Adipocyte (in vitro differentiated cells): ENCODE measurements at regions not wholly inside any gene's neighbourhood (a gene's known extent, or its start where the extent isn't known, plus 50 kb on each side); places are given as distances from the start of the nearest gene placed in this dataset.

ENCODE experiments used
- DNase-seq: peaks from one replicate; pipeline ENCODE4 v3.0.0-alpha.2; 2015; ENCODE audit warnings: low read depth
- H3K27me3 ChIP-seq: replicated peaks from 2 replicates; pipeline ENCODE4 v1.7.0; 2013; ENCODE audit warnings: mild to moderate bottlenecking, low read length, moderate library complexity; ENCODE audit not compliant: control insufficient read depth, insufficient read depth
- H3K36me3 ChIP-seq: 2 replicates; pipeline ENCODE4 v1.7.0; 2013; ENCODE audit warnings: low read length, mild to moderate bottlenecking, moderate library complexity; ENCODE audit not compliant: control insufficient read depth, insufficient read depth, severe bottlenecking
- H3K4me1 ChIP-seq: 2 replicates; pipeline ENCODE4 v1.7.0; 2013; ENCODE audit warnings: mild to moderate bottlenecking, low read length, moderate library complexity; ENCODE audit not compliant: control insufficient read depth, insufficient read depth
- H3K4me3 ChIP-seq: 2 replicates; pipeline ENCODE4 v1.7.0; 2013; ENCODE audit warnings: mild to moderate bottlenecking, low read length, moderate library complexity
- H3K9ac ChIP-seq: 2 replicates; pipeline ENCODE4 v1.7.0; 2013; ENCODE audit warnings: mild to moderate bottlenecking, low read length, moderate library complexity
- H3K9me3 ChIP-seq: 2 replicates; pipeline ENCODE4 v1.7.0; 2013; ENCODE audit warnings: mild to moderate bottlenecking, low read length, moderate library complexity; ENCODE audit not compliant: control insufficient read depth

- H3K9ac ChIP-seq = no peak overlapping the region
- peaks cover 16% of the 10 kb centered on the region for H3K4me1 ChIP-seq
- H3K9me3 ChIP-seq = peaks cover 6% of the 10 kb centered on the region
- DNase-seq = no peak
- no peaks in the 10 kb centered on the region for H3K36me3 ChIP-seq
- no peak overlapping the region for H3K4me3 ChIP-seq
- H3K27me3 ChIP-seq = no peaks in the 10 kb centered on the region
These were observed 384.0 kb downstream of the SFMBT2 start for GRCh38 chr10:7026818-7027217.

- H3K27me3 ChIP-seq = no peaks in the 10 kb centered on the region
- peaks cover 16% of the 10 kb centered on the region for H3K4me1 ChIP-seq
- no peak for DNase-seq
- no peak overlapping the region for H3K9ac ChIP-seq
- H3K36me3 ChIP-seq = no peaks in the 10 kb centered on the region
- H3K9me3 ChIP-seq = peaks cover 6% of the 10 kb centered on the region
- no peak overlapping the region for H3K4me3 ChIP-seq
These were observed 385.5 kb downstream of the SFMBT2 start for GRCh38 chr10:7025296-7025695.

- Histone ChIP-seq H3K27me3 (peaks cover 6% of the 10 kb centered on the region), H3K36me3 (no peaks in the 10 kb centered on the region), H3K9ac (no peak overlapping the region), H3K4me3 (no peak overlapping the region), H3K9me3 (no peaks in the 10 kb centered on the region), H3K4me1 (no peaks in the 10 kb centered on the region)
- DNase-seq = no peak
These were observed 395.4 kb downstream of the SFMBT2 start for GRCh38 chr10:7015457-7015856.

DNA sequence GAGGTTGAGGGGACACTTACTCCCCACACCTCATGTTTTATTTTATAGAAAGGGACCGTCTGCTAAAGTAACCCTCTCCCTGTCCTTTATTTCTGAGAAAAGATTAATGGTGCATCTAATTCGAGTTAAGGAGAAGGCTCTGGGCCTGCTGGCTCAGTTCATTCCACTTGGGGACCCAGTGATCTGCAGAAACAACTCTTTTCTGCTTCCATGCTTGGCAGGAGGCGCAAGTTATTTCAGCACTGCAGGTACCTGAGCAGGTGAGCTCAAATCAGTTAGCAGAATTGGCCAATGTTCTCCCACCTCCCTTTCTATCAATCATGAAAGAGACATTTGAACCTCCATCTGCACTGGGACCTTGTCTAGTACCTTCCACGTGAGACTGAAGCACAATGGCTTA lies 396.1 kb downstream of the SFMBT2 start:
- Histone ChIP-seq H3K9me3 (no peaks in the 10 kb centered on the region), H3K4me3 (no peak overlapping the region), H3K36me3 (no peaks in the 10 kb centered on the region), H3K27me3 (peaks cover 6% of the 10 kb centered on the region), H3K4me1 (no peaks in the 10 kb centered on the region), H3K9ac (no peak overlapping the region)
- no peak for DNase-seq

DNA sequence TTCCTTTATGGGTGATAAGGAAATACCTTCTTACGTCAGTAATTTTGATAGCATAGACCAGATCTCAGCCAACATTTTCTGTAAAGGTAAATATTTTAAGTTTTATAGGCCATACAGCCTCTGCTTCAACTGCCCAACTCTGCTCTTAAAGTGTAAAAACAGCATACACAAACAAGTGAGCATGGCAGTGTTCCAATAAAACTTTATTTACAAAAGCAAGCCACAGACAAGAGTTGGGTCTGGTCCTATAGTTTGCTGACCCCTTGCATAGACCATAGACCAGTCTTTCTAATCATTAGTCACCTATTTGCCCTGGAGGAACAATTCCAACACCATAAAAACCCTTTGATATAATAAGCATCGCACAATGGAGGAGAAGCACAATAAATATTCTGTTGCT lies 398.8 kb downstream of the SFMBT2 start:
- Histone ChIP-seq H3K4me1 (no peaks in the 10 kb centered on the region), H3K36me3 (no peaks in the 10 kb centered on the region), H3K27me3 (peaks cover 6% of the 10 kb centered on the region), H3K4me3 (no peak overlapping the region), H3K9ac (no peak overlapping the region), H3K9me3 (no peaks in the 10 kb centered on the region)
- DNase-seq = no peak

DNA sequence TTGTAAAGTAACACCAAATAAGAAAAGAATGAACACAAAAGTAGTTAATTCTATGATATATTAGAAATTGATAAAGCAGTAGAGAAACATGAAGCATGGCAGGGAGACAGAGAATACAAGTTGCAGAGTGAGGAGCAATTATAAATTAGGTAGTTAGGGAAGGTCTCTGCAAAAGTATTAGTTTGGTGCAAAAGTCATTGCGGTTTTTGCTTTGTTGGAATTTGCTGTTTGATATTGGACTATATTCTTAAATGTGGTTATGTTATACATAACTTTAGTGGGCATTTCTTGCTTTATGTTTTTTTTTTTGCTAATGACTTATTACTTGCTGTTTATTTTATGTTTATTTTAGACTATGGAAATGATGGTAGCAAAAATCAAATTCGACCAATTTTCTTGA lies 402.2 kb downstream of the SFMBT2 start:
- Histone ChIP-seq H3K4me1 (no peaks in the 10 kb centered on the region), H3K9me3 (no peaks in the 10 kb centered on the region)
- DNase-seq = no peak

DNA sequence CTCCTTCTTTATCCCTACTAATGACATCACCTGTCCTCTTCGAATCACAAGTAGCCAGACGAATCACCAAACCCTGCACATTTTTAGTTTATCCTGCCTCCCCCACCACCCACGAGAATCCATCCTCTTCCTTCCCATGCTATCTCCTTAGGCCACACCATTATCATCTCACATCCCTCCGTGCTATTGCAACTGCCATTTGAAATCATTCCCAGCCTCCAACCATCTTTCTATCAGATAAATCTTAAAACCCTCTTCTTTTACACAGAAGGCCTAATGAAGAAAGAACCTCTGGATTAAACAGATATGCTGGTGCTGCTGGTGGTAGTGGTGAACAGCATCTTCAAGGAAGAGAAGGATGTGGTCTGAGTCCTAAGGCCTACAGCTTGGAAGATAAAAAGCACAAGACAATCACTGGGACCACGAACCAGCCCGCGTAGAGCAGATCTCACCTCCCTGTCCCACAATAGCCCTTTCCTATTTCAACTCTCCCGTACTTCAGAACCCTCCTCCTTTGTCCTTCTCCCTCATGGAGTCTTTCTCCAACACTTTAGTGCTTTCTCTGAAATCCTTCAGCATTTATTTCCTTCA lies 403.1 kb downstream of the SFMBT2 start:
- H3K27me3 ChIP-seq = no peaks in the 10 kb centered on the region
- H3K36me3 ChIP-seq = no peaks in the 10 kb centered on the region
- no peaks in the 10 kb centered on the region for H3K4me1 ChIP-seq
- no peak overlapping the region for H3K4me3 ChIP-seq
- no peak overlapping the region for H3K9ac ChIP-seq
- DNase-seq = no peak
- peaks cover under 1% of the 10 kb centered on the region for H3K9me3 ChIP-seq

More for the DNA sequence above, 402.2 kb downstream of the SFMBT2 start:
- H3K4me3 ChIP-seq = no peak overlapping the region
- H3K27me3 ChIP-seq = no peaks in the 10 kb centered on the region
- no peaks in the 10 kb centered on the region for H3K36me3 ChIP-seq
- H3K9ac ChIP-seq = no peak overlapping the region

DNA sequence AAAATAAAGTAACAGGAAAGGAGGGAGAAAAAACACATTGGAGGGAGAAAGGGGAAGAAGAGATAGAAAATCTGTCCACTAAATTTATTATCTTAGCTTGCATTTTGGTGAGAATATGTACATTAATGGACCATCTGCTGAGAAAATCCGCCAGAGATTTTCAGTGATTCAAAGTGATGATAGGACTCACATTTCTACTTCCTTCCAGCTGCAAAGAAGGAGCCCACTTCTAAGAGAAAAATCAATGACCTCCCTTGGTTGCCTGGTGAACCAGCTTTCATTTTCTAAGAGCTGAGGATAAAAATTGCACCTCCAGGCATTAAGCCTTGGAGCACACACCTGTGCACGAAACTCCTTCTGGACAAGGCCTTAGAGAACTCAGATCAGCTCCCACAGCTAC lies 404.3 kb downstream of the SFMBT2 start:
- Histone ChIP-seq H3K27me3 (no peaks in the 10 kb centered on the region), H3K9me3 (peaks cover 5% of the 10 kb centered on the region), H3K4me3 (no peak overlapping the region), H3K9ac (no peak overlapping the region), H3K36me3 (no peaks in the 10 kb centered on the region), H3K4me1 (no peaks in the 10 kb centered on the region)
- DNase-seq = no peak

DNA sequence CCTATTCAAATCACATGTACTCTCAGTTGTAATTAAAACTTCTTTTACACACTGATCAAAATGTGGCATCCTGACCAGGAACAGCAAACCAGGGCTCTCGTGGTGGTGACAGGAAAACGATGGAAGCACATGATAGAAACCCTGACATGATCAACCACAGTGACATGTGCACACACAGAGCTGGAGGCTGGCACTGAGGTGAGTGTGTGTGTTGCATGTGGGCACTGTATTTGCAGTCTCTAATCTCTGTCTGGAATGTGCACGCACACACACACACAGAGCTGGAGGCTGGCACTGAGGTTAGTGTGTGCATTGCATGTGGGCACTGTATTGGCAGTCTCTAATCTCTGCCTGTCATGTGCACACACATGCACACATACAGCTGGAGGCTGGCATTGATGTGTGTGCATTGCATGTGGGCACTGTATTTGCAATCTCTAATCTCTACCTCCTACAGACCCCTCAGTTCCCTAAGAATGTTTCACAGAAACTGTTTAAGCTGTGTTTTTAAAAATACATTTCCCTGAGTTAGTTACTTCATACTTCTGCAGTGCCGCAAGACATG lies 406.9 kb downstream of the SFMBT2 start:
- H3K36me3 ChIP-seq = no peaks in the 10 kb centered on the region
- DNase-seq = no peak
- H3K9ac ChIP-seq = no peak overlapping the region
- peaks cover 6% of the 10 kb centered on the region for H3K27me3 ChIP-seq
- peaks cover 5% of the 10 kb centered on the region for H3K9me3 ChIP-seq
- no peak overlapping the region for H3K4me3 ChIP-seq
- no peaks in the 10 kb centered on the region for H3K4me1 ChIP-seq

DNA sequence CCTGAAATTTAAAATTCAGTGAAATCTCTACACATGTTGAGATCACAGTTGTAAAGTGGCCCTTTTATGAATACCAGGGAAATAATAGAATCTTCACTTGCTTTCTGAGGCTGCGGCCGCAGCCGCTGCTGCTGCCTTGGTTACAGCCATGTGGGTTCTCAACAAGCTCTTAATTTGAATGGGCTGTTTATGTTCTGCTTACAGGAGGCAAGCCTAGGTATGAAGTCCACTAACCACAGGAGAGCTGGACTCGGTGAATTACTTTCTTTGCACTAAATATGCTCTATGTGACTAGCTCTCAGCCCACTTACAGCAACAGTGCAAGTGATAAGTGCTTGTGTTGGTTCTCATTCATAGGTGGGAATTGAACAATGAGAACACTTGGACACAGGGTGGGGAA lies 410.8 kb downstream of the SFMBT2 start:
- Histone ChIP-seq H3K36me3 (no peaks in the 10 kb centered on the region), H3K4me1 (no peaks in the 10 kb centered on the region), H3K27me3 (peaks cover 9% of the 10 kb centered on the region), H3K9ac (no peak overlapping the region), H3K4me3 (no peak overlapping the region), H3K9me3 (peaks cover 5% of the 10 kb centered on the region)
- no peak for DNase-seq

DNA sequence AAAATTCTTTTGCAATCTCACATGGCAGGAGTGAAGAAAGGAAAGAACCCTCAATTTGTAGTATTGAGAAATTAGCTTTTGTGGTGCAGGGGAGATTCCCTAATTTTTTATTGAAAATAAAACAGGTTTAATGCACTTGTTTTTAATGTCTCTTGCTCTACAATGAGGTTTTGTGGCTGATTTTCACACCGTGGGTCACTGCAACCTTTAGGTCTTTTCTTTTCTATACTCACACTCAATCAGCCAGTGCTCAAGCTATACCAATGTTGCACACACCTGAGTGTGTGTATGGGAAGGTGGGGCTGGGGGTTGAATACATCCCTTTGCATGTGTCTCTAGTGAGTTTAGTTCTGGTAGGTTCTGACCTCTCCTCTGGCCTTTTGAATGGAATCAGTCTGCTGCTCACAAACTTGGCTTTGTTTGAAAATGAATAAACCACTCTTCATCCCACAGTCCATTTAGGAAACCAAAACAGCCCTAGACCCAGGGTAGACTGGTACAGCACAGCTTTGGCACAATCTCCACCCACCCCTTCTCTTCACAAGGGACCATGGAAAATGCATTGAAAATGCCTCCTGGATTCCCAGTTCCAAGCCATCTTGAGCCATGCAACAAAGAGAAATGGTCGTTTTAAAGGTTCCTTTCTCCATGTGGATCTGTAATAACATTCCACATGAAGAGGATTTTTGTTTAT lies 411.5 kb downstream of the SFMBT2 start:
- Histone ChIP-seq H3K4me3 (no peak overlapping the region), H3K9me3 (peaks cover 5% of the 10 kb centered on the region)

More for the DNA sequence above, 411.5 kb downstream of the SFMBT2 start:
- DNase-seq = no peak
- Histone ChIP-seq H3K36me3 (no peaks in the 10 kb centered on the region), H3K27me3 (peaks cover 9% of the 10 kb centered on the region), H3K4me1 (no peaks in the 10 kb centered on the region), H3K9ac (no peak overlapping the region)
